ENCODE measurements at regions not wholly inside any gene's neighbourhood (a gene's known extent, or its start where the extent isn't known, plus 50 kb on each side); places are given as distances from the start of the nearest gene placed in this dataset.

GRCh38 chr10:30192846-30193608 lies 133.6 kb upstream of the JCAD start:
- Histone ChIP-seq H3K79me2 (replicated peaks; ENCODE audit: insufficient read depth) (no peaks in the 10 kb centered on the region), H3K4me2 (no peak overlapping the region), H4K20me1 (replicated peaks; ENCODE audit: insufficient read depth) (no peaks in the 10 kb centered on the region), H3K9me2 (ENCODE audit: insufficient read depth) (0 out of 2 replicates have a peak, but pooled peaks cover 6% of the 10 kb centered on the region), H2AFZ (no peak overlapping the region), H3K27ac (ENCODE audit: low read depth) (no peak overlapping the region), H3K4me1 (ENCODE audit: insufficient read depth) (no peaks in the 10 kb centered on the region), H3K27me3 (ENCODE audit: insufficient read depth) (no peaks in the 10 kb centered on the region), H3K36me3 (ENCODE audit: insufficient read depth) (no peaks in the 10 kb centered on the region), H3K4me3 (no peak overlapping the region), H3F3A (replicated peaks; ENCODE audit: low read depth) (no peaks in the 10 kb centered on the region)
- Mint-ChIP-seq H3K27me3 (ENCODE audit: insufficient read depth, low read depth, poor library complexity) (no peaks in the 10 kb centered on the region), H3K27ac (no peak overlapping the region), H3K4me1 (no peaks in the 10 kb centered on the region), H3K4me3 (no peak overlapping the region), H3K9me3 (peaks cover 2% of the 10 kb centered on the region; the same call in 1 of the 3 replicates), H3K36me3 (ENCODE audit: low read depth) (no peaks in the 10 kb centered on the region)
- TF ChIP-seq ETS1 (IDR thresholded peaks at IDR 0.05) = no peak
- no peak for TF ChIP-seq EZH2 (IDR thresholded peaks at IDR 0.05; ENCODE audit: low read depth, unreplicated experiment)
- TF ChIP-seq ZNF331 (CRISPR knock-in tag; IDR thresholded peaks at IDR 0.05; ENCODE audit: low read depth) = no peak
- TF ChIP-seq EZH2phosphoT487 (IDR thresholded peaks at IDR 0.05; ENCODE audit: unreplicated experiment) = no peak
- no peak for TF ChIP-seq ZNF462 (CRISPR knock-in tag; IDR thresholded peaks at IDR 0.05)
- TF ChIP-seq, protein P1, sequence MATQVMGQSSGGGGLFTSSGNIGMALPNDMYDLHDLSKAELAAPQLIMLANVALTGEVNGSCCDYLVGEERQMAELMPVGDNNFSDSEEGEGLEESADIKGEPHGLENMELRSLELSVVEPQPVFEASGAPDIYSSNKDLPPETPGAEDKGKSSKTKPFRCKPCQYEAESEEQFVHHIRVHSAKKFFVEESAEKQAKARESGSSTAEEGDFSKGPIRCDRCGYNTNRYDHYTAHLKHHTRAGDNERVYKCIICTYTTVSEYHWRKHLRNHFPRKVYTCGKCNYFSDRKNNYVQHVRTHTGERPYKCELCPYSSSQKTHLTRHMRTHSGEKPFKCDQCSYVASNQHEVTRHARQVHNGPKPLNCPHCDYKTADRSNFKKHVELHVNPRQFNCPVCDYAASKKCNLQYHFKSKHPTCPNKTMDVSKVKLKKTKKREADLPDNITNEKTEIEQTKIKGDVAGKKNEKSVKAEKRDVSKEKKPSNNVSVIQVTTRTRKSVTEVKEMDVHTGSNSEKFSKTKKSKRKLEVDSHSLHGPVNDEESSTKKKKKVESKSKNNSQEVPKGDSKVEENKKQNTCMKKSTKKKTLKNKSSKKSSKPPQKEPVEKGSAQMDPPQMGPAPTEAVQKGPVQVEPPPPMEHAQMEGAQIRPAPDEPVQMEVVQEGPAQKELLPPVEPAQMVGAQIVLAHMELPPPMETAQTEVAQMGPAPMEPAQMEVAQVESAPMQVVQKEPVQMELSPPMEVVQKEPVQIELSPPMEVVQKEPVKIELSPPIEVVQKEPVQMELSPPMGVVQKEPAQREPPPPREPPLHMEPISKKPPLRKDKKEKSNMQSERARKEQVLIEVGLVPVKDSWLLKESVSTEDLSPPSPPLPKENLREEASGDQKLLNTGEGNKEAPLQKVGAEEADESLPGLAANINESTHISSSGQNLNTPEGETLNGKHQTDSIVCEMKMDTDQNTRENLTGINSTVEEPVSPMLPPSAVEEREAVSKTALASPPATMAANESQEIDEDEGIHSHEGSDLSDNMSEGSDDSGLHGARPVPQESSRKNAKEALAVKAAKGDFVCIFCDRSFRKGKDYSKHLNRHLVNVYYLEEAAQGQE (IDR thresholded peaks at IDR 0.05; ENCODE audit: unreplicated experiment) = no peak
- TF ChIP-seq CTCF (conservative IDR thresholded peaks at IDR 0.05; ENCODE audit: low read depth in 2 of 2) = no peak
- no peak for DNase-seq (ENCODE audit: low spot score)
- ATAC-seq = no peak

Data from GM23338 (cell line).